ENCODE measurements at regions not wholly inside any gene's neighbourhood (a gene's known extent, or its start where the extent isn't known, plus 50 kb on each side); places are given as distances from the start of the nearest gene placed in this dataset.
"Not testable (repeated sequence)": the region's sequence is repeated elsewhere in the genome, so short reads cannot be mapped to it uniquely, and the experiment has no call there.

DNA sequence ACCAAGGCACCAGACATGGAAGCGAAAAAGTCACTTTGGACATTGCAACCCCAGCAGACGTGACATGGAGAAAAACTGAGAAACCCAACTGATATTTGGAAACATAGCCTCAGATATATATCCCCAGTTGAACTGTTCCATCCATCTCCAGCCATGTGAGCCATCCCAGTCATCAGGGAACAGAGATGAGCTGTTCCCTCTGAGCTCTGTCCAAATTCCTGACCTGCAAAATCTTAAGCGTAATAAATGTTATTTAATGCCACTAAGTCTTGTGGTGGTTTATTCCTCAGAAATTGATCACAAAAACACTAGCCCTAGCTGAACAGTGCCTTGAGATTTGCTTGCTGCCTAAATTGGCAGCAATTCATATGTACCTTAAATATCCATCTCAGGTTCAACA is 182.8 kb downstream of the NRP2 start:
- no peak for DNase-seq
- no peak for TF ChIP-seq POLR2A (IDR thresholded peaks at IDR 0.05; ENCODE audit: low read length)
- no peak for TF ChIP-seq GATA1 (IDR thresholded peaks at IDR 0.05; ENCODE audit: low read depth, low read length)

DNA sequence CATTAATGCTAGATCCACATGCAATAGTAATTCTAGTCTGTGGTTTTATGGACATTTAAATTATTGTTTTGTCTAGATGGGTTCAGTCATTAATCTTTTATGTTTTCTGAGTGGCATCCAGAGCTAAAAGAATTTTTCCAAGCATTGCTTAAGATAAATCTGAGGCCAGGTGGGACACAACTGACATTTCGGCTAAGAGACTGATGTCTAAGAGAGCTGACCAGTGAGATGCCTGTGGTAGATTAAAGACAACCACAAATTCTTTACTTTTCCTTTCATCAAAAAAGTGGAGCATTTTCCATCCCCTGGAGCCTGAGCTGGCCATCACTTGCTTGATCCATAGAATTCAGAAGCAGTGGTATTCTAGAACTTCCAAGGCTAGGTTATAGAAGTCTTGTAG is 182.2 kb downstream of the NRP2 start:
- TF ChIP-seq POLR2A (IDR thresholded peaks at IDR 0.05; ENCODE audit: low read length) (no peak), GATA1 (IDR thresholded peaks at IDR 0.05; ENCODE audit: low read depth, low read length) (no peak)

DNA sequence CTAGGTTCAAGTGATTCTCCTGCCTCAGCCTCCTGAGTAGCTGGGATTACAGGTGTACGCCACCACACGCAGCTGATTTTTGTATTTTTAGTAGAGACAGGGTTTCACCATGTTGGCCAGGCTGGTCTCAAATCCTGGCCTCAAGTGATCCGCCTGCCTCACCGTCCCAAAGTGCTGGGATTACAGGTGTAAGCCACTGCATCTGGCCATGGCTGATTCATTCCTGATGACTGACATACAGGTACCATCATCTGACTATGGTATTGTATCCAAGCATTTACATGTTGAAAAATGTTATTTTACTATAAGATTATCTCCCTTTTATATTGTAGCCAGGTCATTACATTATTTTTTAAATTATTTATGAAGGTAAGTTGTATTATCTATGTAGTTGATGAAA is 180.5 kb downstream of the NRP2 start:
- not testable (repeated sequence) for DNase-seq

More for the DNA sequence above, 182.2 kb downstream of the NRP2 start:
- no peak for DNase-seq

GRCh38 chr2:205860885-205861284 is 178.6 kb downstream of the NRP2 start:
- no peak for DNase-seq
- TF ChIP-seq GATA1 (IDR thresholded peaks at IDR 0.05; ENCODE audit: low read depth, low read length) (no peak), POLR2A (IDR thresholded peaks at IDR 0.05; ENCODE audit: low read length) (no peak)

DNA sequence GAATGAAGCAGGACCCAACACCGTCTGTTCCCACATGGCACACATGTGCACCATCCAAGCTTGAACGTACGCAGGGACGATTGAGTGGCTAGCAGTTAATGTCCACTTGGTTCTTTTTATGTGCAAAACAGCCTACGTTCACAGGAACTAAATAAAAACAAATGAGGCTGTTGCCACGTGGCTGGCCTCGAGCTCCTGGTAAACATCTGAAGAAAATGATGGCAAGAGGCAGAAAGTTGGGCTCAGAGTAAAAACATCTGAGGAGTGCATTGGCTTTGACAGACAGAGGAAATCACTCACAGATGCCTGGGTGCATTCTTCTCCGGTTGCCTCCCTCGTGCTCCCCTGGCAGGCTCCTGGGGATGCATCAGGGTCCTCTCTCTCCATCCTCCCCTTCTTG is 177.9 kb downstream of the NRP2 start:
- TF ChIP-seq POLR2A (IDR thresholded peaks at IDR 0.05; ENCODE audit: low read length) (no peak), GATA1 (IDR thresholded peaks at IDR 0.05; ENCODE audit: low read depth, low read length) (no peak)
- DNase-seq: no peak

- DNase-seq: no peak
- TF ChIP-seq GATA1 (IDR thresholded peaks at IDR 0.05; ENCODE audit: low read depth, low read length) (no peak), POLR2A (IDR thresholded peaks at IDR 0.05; ENCODE audit: low read length) (no peak)
These were observed 176.7 kb downstream of the NRP2 start for GRCh38 chr2:205858881-205859441.

DNA sequence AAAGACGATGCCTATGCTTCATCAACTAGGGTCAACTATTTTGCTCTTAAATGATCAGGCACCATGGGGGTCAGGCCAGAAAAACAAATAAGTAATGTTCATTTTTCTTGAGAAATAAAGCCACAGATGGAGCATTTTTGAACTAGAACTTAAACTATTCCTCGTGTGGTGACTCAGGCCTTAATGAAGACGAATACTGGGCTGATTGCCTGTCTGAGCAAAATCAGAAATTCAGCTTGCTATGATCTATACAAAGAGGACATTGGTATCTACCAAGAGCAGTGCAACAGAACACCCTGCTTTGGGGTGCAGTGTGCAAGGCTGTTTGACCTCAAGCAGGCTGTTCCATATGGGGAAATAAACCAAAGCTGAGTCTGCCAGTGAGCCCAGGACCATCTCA is 176.0 kb downstream of the NRP2 start:
- no peak for DNase-seq
- TF ChIP-seq POLR2A (IDR thresholded peaks at IDR 0.05; ENCODE audit: low read length) (no peak), GATA1 (IDR thresholded peaks at IDR 0.05; ENCODE audit: low read depth, low read length) (no peak)

GRCh38 chr2:205857520-205858237 is 175.4 kb downstream of the NRP2 start:
- no peak for TF ChIP-seq POLR2A (IDR thresholded peaks at IDR 0.05; ENCODE audit: low read length)
- DNase-seq: no peak

- no peak for TF ChIP-seq GATA1 (IDR thresholded peaks at IDR 0.05; ENCODE audit: low read depth, low read length)
- no peak for TF ChIP-seq POLR2A (IDR thresholded peaks at IDR 0.05; ENCODE audit: low read length)
- no peak for DNase-seq
These were observed 170.2 kb downstream of the NRP2 start for GRCh38 chr2:205852457-205852856.

DNA sequence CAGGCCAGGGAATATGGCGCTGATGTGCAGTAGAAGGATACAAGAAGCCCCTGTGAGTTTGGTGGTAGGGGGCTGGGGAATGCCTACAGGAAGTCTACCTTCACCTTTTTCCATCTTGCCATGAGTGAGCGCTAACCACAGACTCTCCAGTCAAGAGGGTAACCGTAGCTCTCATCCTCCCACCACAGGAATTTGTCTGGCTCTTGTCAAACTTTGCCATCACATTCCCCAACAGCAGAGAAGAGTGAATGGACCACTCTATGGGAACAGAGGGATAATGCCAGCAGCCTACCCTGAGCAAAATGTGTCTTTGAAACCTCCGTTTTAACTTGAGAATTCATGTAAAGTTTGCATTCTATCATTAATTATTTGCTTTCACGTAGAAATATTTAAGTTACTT is 168.3 kb downstream of the NRP2 start:
- no peak for DNase-seq
- TF ChIP-seq POLR2A (IDR thresholded peaks at IDR 0.05; ENCODE audit: low read length) (no peak), GATA1 (IDR thresholded peaks at IDR 0.05; ENCODE audit: low read depth, low read length) (no peak)

- TF ChIP-seq POLR2A (IDR thresholded peaks at IDR 0.05; ENCODE audit: low read length) (no peak), GATA1 (IDR thresholded peaks at IDR 0.05; ENCODE audit: low read depth, low read length) (no peak)
- DNase-seq: no peak
These were observed 167.8 kb downstream of the NRP2 start for GRCh38 chr2:205850132-205850531.

- no peak for TF ChIP-seq GATA1 (IDR thresholded peaks at IDR 0.05; ENCODE audit: low read depth, low read length)
- TF ChIP-seq POLR2A (IDR thresholded peaks at IDR 0.05; ENCODE audit: low read length): no peak
- DNase-seq: no peak
These were observed 166.8 kb downstream of the NRP2 start for GRCh38 chr2:205849136-205849535.

- no peak for TF ChIP-seq POLR2A (IDR thresholded peaks at IDR 0.05; ENCODE audit: low read length)
- TF ChIP-seq GATA1 (IDR thresholded peaks at IDR 0.05; ENCODE audit: low read depth, low read length): no peak
These were observed 166.3 kb downstream of the NRP2 start for GRCh38 chr2:205848601-205849000.

More at GRCh38 chr2:205848601-205849000, 166.3 kb downstream of the NRP2 start:
- no peak for DNase-seq

Data from erythroblast (primary cell).